ENCODE measurements at regions not wholly inside any gene's neighbourhood (a gene's known extent, or its start where the extent isn't known, plus 50 kb on each side); places are given as distances from the start of the nearest gene placed in this dataset.

- no peak overlapping the region for H3K27ac ChIP-seq (ENCODE audit: low read depth in 2 of 2, low read length in 2 of 2)
- no peak for TF ChIP-seq CTCF (IDR thresholded peaks at IDR 0.05; ENCODE audit: borderline replicate concordance, extremely low read depth, insufficient read depth)
Measured at GRCh38 chr5:61280761-61281427, 51.2 kb upstream of the ZSWIM6 start.

DNA sequence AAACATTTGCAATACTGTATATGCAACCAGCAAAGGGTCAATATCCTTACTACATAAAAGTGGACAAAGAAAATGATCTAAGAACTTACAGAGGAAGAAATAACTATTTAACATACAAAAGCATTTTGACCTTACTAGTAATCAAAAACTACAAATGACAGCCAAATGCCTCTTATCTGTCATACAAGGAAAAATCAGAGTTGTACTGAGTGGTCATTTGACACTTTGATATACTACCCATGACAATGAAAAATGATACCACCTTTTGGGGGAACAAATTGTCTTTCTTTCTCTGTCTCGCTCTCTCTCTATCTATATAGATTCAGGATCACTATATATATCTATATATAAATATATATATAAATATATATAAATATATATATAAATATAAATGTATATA lies 50.4 kb upstream of the ZSWIM6 start:
- Histone ChIP-seq H3K27me3 (ENCODE audit: control insufficient read depth, insufficient read depth, low read length) (no peaks in the 10 kb centered on the region), H3K4me3 (ENCODE audit: low read length in 3 of 3) (no peak overlapping the region)
- FAIRE-seq = no peak

More at GRCh38 chr5:61280761-61281427, 51.2 kb upstream of the ZSWIM6 start:
- Histone ChIP-seq H3K9ac (ENCODE audit: low read length in 3 of 3) (no peak overlapping the region), H3K4me1 (ENCODE audit: control insufficient read depth in 2 of 3, insufficient read depth in 2 of 3, low read depth in 1 of 3, low read length in 3 of 3) (peaks cover 0 to 18% (median 10%) of the 10 kb centered on the region in 3 donors), H3K4me3 (ENCODE audit: low read length in 3 of 3) (no peak overlapping the region), H3K27me3 (ENCODE audit: control insufficient read depth, insufficient read depth, low read length) (no peaks in the 10 kb centered on the region), H3K9me3 (ENCODE audit: control insufficient read depth in 2 of 3, insufficient read depth in 1 of 3, low read length in 3 of 3) (no peaks in the 10 kb centered on the region), H3K36me3 (ENCODE audit: control insufficient read depth in 2 of 3, insufficient read depth in 3 of 3, low read length in 3 of 3) (no peaks in the 10 kb centered on the region)
- peak in 2 of 5 donors; percentile 14 to 30 for DNase-seq
- FAIRE-seq = no peak
- intact Hi-C loops (cut with DNase I) = no loop called here

More for the DNA sequence above, 50.4 kb upstream of the ZSWIM6 start:
- Histone ChIP-seq H3K4me1 (ENCODE audit: control insufficient read depth in 2 of 3, insufficient read depth in 2 of 3, low read depth in 1 of 3, low read length in 3 of 3) (peaks cover 0 to 18% (median 10%) of the 10 kb centered on the region in 3 donors), H3K9ac (ENCODE audit: low read length in 3 of 3) (no peak overlapping the region), H3K9me3 (ENCODE audit: control insufficient read depth in 2 of 3, insufficient read depth in 1 of 3, low read length in 3 of 3) (no peaks in the 10 kb centered on the region), H3K27ac (ENCODE audit: low read depth in 2 of 2, low read length in 2 of 2) (no peak overlapping the region), H3K36me3 (ENCODE audit: control insufficient read depth in 2 of 3, insufficient read depth in 3 of 3, low read length in 3 of 3) (no peaks in the 10 kb centered on the region)
- DNase-seq = no peak
- TF ChIP-seq CTCF (IDR thresholded peaks at IDR 0.05; ENCODE audit: borderline replicate concordance, extremely low read depth, insufficient read depth) = no peak
- intact Hi-C loops (cut with DNase I) = no loop called here
